Smooth muscle cell (in vitro differentiated cells): ENCODE measurements at regions not wholly inside any gene's neighbourhood (a gene's known extent, or its start where the extent isn't known, plus 50 kb on each side); places are given as distances from the start of the nearest gene placed in this dataset.

Source experiments
- DNase-seq: peaks from one replicate; lab custom pipeline; 2025; ENCODE audit not compliant: unreplicated experiment; lab: John Stamatoyannopoulos, UW
- H2AFZ ChIP-seq: fragments of 200-600 bp; sonication (generic); 2 replicates; pipeline ENCODE4 v1.6.0; 2016; ENCODE audit warnings: antibody characterized with exemption, low read depth, mild to moderate bottlenecking
- H3F3A ChIP-seq: fragments of 200-600 bp; sonication (generic); 2 replicates; pipeline ENCODE4 v1.6.0; 2017; ENCODE audit warnings: antibody characterized with exemption, low read depth
- H3K27ac ChIP-seq: fragments of 200-600 bp; sonication (generic); 2 replicates; pipeline ENCODE4 v1.5.1; 2016; ENCODE audit warnings: low read depth, mild to moderate bottlenecking
- H3K27me3 ChIP-seq: fragments of 200-600 bp; sonication (generic); 2 replicates; pipeline ENCODE4 v1.6.1; 2016; ENCODE audit warnings: low read depth, mild to moderate bottlenecking
- H3K36me3 ChIP-seq: fragments of 200-600 bp; sonication (generic); 2 replicates; pipeline ENCODE4 v1.5.1; 2016; ENCODE audit warnings: low read depth
- H3K4me1 ChIP-seq: fragments of 200-600 bp; sonication (generic); 2 replicates; pipeline ENCODE4 v1.5.1; 2016; ENCODE audit warnings: low read depth
- H3K4me2 ChIP-seq: fragments of 200-600 bp; sonication (generic); 2 replicates; pipeline ENCODE4 v1.6.0; 2016; ENCODE audit warnings: mild to moderate bottlenecking
- H3K4me3 ChIP-seq: fragments of 200-600 bp; sonication (generic); 2 replicates; pipeline ENCODE4 v1.5.1; 2016; ENCODE audit warnings: mild to moderate bottlenecking
- H3K79me2 ChIP-seq: fragments of 200-600 bp; sonication (generic); 2 replicates; pipeline ENCODE4 v1.6.0; 2016; ENCODE audit warnings: low read depth, mild to moderate bottlenecking
- H3K9ac ChIP-seq: fragments of 200-600 bp; sonication (generic); 2 replicates; pipeline ENCODE4 v1.6.0; 2016; ENCODE audit warnings: low read depth
- H3K9me3 ChIP-seq: fragments of 200-600 bp; sonication (generic); replicated peaks from 2 replicates; pipeline ENCODE4 v1.5.1; 2016; ENCODE audit warnings: low read depth
- H4K20me1 ChIP-seq: fragments of 200-600 bp; sonication (generic); 2 replicates; pipeline ENCODE4 v1.6.0; 2016; ENCODE audit warnings: low read depth
- CTCF ChIP-seq: fragments of 200-600 bp; sonication (generic); IDR thresholded peaks from 2 replicates; pipeline ENCODE4 v1.5.1; 2017; ENCODE audit warnings: borderline replicate concordance, mild to moderate bottlenecking, antibody characterized with exemption; ENCODE audit not compliant: insufficient read depth, poor library complexity, severe bottlenecking
- WGBS: methylation state at CpG from one replicate; pipeline ENCODE4 v1.1.7; 2016; ENCODE audit warnings: low lambda C conversion rate; 5-methylcytosine and 5-hydroxymethylcytosine counted together

GRCh38 chr12:71007020-71007419 lies 86.5 kb upstream of the PTPRR start:
- Histone ChIP-seq H3K9ac (no peak overlapping the region), H3F3A (no peaks in the 10 kb centered on the region), H3K27me3 (no peaks in the 10 kb centered on the region), H4K20me1 (no peaks in the 10 kb centered on the region), H3K27ac (no peak overlapping the region), H3K4me2 (no peak overlapping the region), H3K9me3 (no peaks in the 10 kb centered on the region), H2AFZ (no peak overlapping the region), H3K36me3 (no peaks in the 10 kb centered on the region), H3K4me3 (no peak overlapping the region), H3K79me2 (no peaks in the 10 kb centered on the region), H3K4me1 (no peaks in the 10 kb centered on the region)
- no peak for DNase-seq
- TF ChIP-seq CTCF, result no peak
- 74% methylated on average over 3 of the region's 3 CpGs for WGBS

- Histone ChIP-seq H3K9ac (no peak overlapping the region), H2AFZ (no peak overlapping the region), H3K36me3 (no peaks in the 10 kb centered on the region), H3K27me3 (no peaks in the 10 kb centered on the region), H3K27ac (no peak overlapping the region), H3K79me2 (no peaks in the 10 kb centered on the region), H3K4me3 (no peak overlapping the region), H3K9me3 (no peaks in the 10 kb centered on the region), H3K4me1 (peaks cover 7% of the 10 kb centered on the region), H4K20me1 (no peaks in the 10 kb centered on the region), H3F3A (no peaks in the 10 kb centered on the region), H3K4me2 (no peak overlapping the region)
- 93% methylated on average over 3 of the region's 3 CpGs for WGBS
- TF ChIP-seq CTCF, result no peak
- no peak for DNase-seq
These were observed 84.6 kb upstream of the PTPRR start for GRCh38 chr12:71005166-71005565.

- H3K4me1 ChIP-seq, result peaks cover 7% of the 10 kb centered on the region
- no peak for DNase-seq
- no peaks in the 10 kb centered on the region for H3K9me3 ChIP-seq
- no peak for TF ChIP-seq CTCF
- no peak overlapping the region for H3K4me2 ChIP-seq
- H3K79me2 ChIP-seq, result no peaks in the 10 kb centered on the region
- no peak overlapping the region for H3K9ac ChIP-seq
- no peaks in the 10 kb centered on the region for H3F3A ChIP-seq
- no peaks in the 10 kb centered on the region for H3K27me3 ChIP-seq
- H3K4me3 ChIP-seq, result no peak overlapping the region
- 90% methylated on average over 4 of the region's 4 CpGs for WGBS
- no peak overlapping the region for H2AFZ ChIP-seq
- no peaks in the 10 kb centered on the region for H3K36me3 ChIP-seq
- no peaks in the 10 kb centered on the region for H4K20me1 ChIP-seq
- H3K27ac ChIP-seq, result no peak overlapping the region
These were observed 84.0 kb upstream of the PTPRR start for GRCh38 chr12:71004578-71004977.

GRCh38 chr12:71000748-71001147 lies 80.2 kb upstream of the PTPRR start:
- Histone ChIP-seq H3F3A (no peaks in the 10 kb centered on the region), H3K79me2 (no peaks in the 10 kb centered on the region), H3K9me3 (no peaks in the 10 kb centered on the region), H3K9ac (no peak overlapping the region), H3K4me3 (no peak overlapping the region), H4K20me1 (no peaks in the 10 kb centered on the region), H3K36me3 (no peaks in the 10 kb centered on the region), H3K27me3 (no peaks in the 10 kb centered on the region), H3K4me1 (peaks cover 7% of the 10 kb centered on the region), H3K4me2 (no peak overlapping the region), H2AFZ (no peak overlapping the region), H3K27ac (no peak overlapping the region)
- no peak for DNase-seq
- TF ChIP-seq CTCF, result no peak
- WGBS, result 96% methylated on average over 1 of the region's 1 CpG
